Heart left ventricle (tissue), 16 donors: ENCODE measurements at regions not wholly inside any gene's neighbourhood (a gene's known extent, or its start where the extent isn't known, plus 50 kb on each side); places are given as distances from the start of the nearest gene placed in this dataset.

Experiments used
- ATAC-seq, 4 donors: fragments of 200-7000 bp; cut with Tn5 transposase; one replicate each; pipeline ENCODE4 v1.9.1; 2020 to 2022; ENCODE audit warnings: moderate library complexity in 4 of 4, mild to moderate bottlenecking in 3 of 4, moderate number of reproducible peaks in 1 of 4
- DNase-seq, 5 donors: peaks; one replicate each; pipeline ENCODE4 v3.0.0-alpha.2; 2020
- H3K27ac ChIP-seq, 12 donors: fragments of 200-600 bp; sonication (generic) in 4 of 12; one replicate each; pipeline versions ENCODE4 v1.5.0 to v1.8.0; 2016 to 2022; ENCODE audit warnings: mild to moderate bottlenecking in 2 of 12
- H3K27me3 ChIP-seq, 9 donors: fragments of 200-600 bp; sonication (generic) in 2 of 9; one replicate each; pipeline versions ENCODE4 v1.5.1 to v1.8.0; 2016 to 2022; ENCODE audit warnings: mild to moderate bottlenecking in 3 of 9
- H3K36me3 ChIP-seq, 9 donors: fragments of 200-600 bp; sonication (generic) in 2 of 9; one replicate each; pipeline versions ENCODE4 v1.5.0 to v1.8.0; 2018 to 2022; ENCODE audit warnings: mild to moderate bottlenecking in 2 of 9
- H3K4me1 ChIP-seq, 12 donors: fragments of 200-600 bp; sonication (generic) in 4 of 12; one replicate each; pipeline versions ENCODE4 v1.5.0 to v1.8.0; 2016 to 2022; ENCODE audit warnings: mild to moderate bottlenecking in 3 of 12
- H3K4me3 ChIP-seq, 12 donors: fragments of 200-600 bp; sonication (generic) in 4 of 12; one replicate each; pipeline versions ENCODE4 v1.5.0 to v1.8.0; 2017 to 2022; ENCODE audit warnings: mild to moderate bottlenecking in 9 of 12, moderate library complexity in 4 of 12
- H3K9me3 ChIP-seq, 12 donors: fragments of 200-600 bp; sonication (generic) in 4 of 12; one replicate each; pipeline versions ENCODE4 v1.5.0 to v1.8.0; 2016 to 2022; ENCODE audit warnings: mild to moderate bottlenecking in 1 of 12
- CTCF ChIP-seq, 12 donors: fragments of 200-600 bp; sonication (generic) in 4 of 12; IDR thresholded peaks; one replicate each; pipeline versions ENCODE4 v1.5.0 to v1.8.0; 2018 to 2022; ENCODE audit warnings: antibody characterized with exemption in 12 of 12, mild to moderate bottlenecking in 5 of 12
- POLR2A ChIP-seq, 2 donors: fragments of 450-650 bp; IDR thresholded peaks; one replicate each; pipeline ENCODE4 v1.6.1; 2017; ENCODE audit warnings: antibody characterized with exemption in 2 of 2, mild to moderate bottlenecking in 2 of 2, moderate library complexity in 2 of 2
- WGBS, 4 donors: extraction: QIAGEN DNeasy Blood & Tissue Kit in 2 of 4; methylation state at CpG; one replicate each; pipeline versions ENCODE4 v1.1.5 to v1.1.7; 2013 to 2018; 5-methylcytosine and 5-hydroxymethylcytosine counted together
- intact Hi-C, 10 donors: fragments of 100-400 bp; cut with DNase I; formaldehyde crosslinking; loops; one replicate each; pipeline versions ENCODE4 v1.11.1 to v1.14.2; 2022
- donor health status: ischemic (EF 13 %, LVEDD 7.1; RV severe dilation, severe dysfunction).
- donor health status: healthy with polysubstance abuse.
- donor health status: DM: no; HTN: yes; CAD: no.
- donor health status: DM: no; HTN: no; CAD: no.
- donor health status: ischemic (EF 25% LVEDD 6.9; RV normal size, moderate dysfunction).
- donor health status: ischemic (EF 25% LVEDD 5.7; RV mildly dilated, moderate dysfunction).
- donor health status: healthy.
- donor health status: DM: yes; HTN: yes; CAD: no.
- donor health status: ischemic (EF 35%, LVEDD 5.7; RV mildly dilated, moderate dysfunction).
- donor health status: nonischemic (EF 11% LVEDD 7.7; RV severe dilation, severe dysfunction).
- donor health status: DM: yes; HTN: yes; CAD: no.
- donor health status: PGD.
- donor health status: ischemic (EF 29% LVEDD 5.4; RV normal size, mild dysfunction).
- donor health status: nonischemic (EF 23%, LVEDD 6.1; RV moderate dilation, normal function).

GRCh38 chr2:20539776-20540586, 93.1 kb downstream of the RHOB start:
- H3K4me1 ChIP-seq: peaks cover 0 to 33% (median 9%) of the 10 kb centered on the region in 12 donors
- H3K9me3 ChIP-seq: no peaks in the 10 kb centered on the region
- DNase-seq (no peak), ATAC-seq (peak in 2 of 4 donors; percentile 4 to 33)
- intact Hi-C loops: no loop called here
- peak overlapping the region in 1 of 12 donors; percentile 3 for H3K27ac ChIP-seq
- WGBS, 4 donors: 91 to 99% (median 93%) methylated on average over 14 to 26 of the region's 26 CpGs
- no peaks in the 10 kb centered on the region for H3K27me3 ChIP-seq
- no peaks in the 10 kb centered on the region for H3K36me3 ChIP-seq
- no peak for TF ChIP-seq CTCF (IDR thresholded peaks at IDR 0.05)
- no peak for TF ChIP-seq POLR2A (IDR thresholded peaks at IDR 0.05)
- H3K4me3 ChIP-seq: no peak overlapping the region

GRCh38 chr2:20540587-20541293, 93.9 kb downstream of the RHOB start:
- peak overlapping the region in 1 of 12 donors; percentile 3 for H3K27ac ChIP-seq
- no peaks in the 10 kb centered on the region for H3K27me3 ChIP-seq
- H3K36me3 ChIP-seq: no peaks in the 10 kb centered on the region
- H3K9me3 ChIP-seq: peaks cover 0 to under 1% (median 0%) of the 10 kb centered on the region in 12 donors
- no peak for ATAC-seq
- H3K4me1 ChIP-seq: peaks cover 0 to 29% (median 5%) of the 10 kb centered on the region in 12 donors
- DNase-seq: no peak
- WGBS, 4 donors: 95 to 96% (median 96%) methylated on average over 15 to 16 of the region's 16 CpGs
- intact Hi-C loops: no loop called here
- H3K4me3 ChIP-seq: no peak overlapping the region
- no peak for TF ChIP-seq POLR2A (IDR thresholded peaks at IDR 0.05)
- TF ChIP-seq CTCF (IDR thresholded peaks at IDR 0.05): no peak

- DNase-seq (no peak), ATAC-seq (no peak)
- intact Hi-C loops: no loop called here
- Histone ChIP-seq H3K4me3 (no peak overlapping the region), H3K27ac (no peak overlapping the region), H3K9me3 (peaks cover 0 to 4% (median 0%) of the 10 kb centered on the region in 12 donors), H3K36me3 (no peaks in the 10 kb centered on the region), H3K27me3 (no peaks in the 10 kb centered on the region), H3K4me1 (peaks cover 0 to 29% (median 5%) of the 10 kb centered on the region in 12 donors)
- TF ChIP-seq POLR2A (IDR thresholded peaks at IDR 0.05) (no peak), CTCF (IDR thresholded peaks at IDR 0.05) (no peak)
- 92 to 99% (median 94%) methylated on average over 6 to 7 of the region's 7 CpGs for WGBS, 4 donors
Observed at GRCh38 chr2:20541294-20541640, 94.4 kb downstream of the RHOB start.

- ATAC-seq: no peak
- H3K27me3 ChIP-seq: no peaks in the 10 kb centered on the region
- H3K36me3 ChIP-seq: no peaks in the 10 kb centered on the region
- intact Hi-C loops: no loop called here
- DNase-seq: no peak
- TF ChIP-seq POLR2A (IDR thresholded peaks at IDR 0.05): no peak
- TF ChIP-seq CTCF (IDR thresholded peaks at IDR 0.05): no peak
- 96 to 100% (median 97%) methylated on average over 5 of the region's 5 CpGs for WGBS, 4 donors
- peaks cover 0 to 28% (median 5%) of the 10 kb centered on the region in 12 donors for H3K4me1 ChIP-seq
- H3K27ac ChIP-seq: no peak overlapping the region
- H3K9me3 ChIP-seq: peaks cover 0 to 4% (median 0%) of the 10 kb centered on the region in 12 donors
- no peak overlapping the region for H3K4me3 ChIP-seq
Observed at GRCh38 chr2:20541651-20542050, 94.8 kb downstream of the RHOB start.
